ENCODE measurements at regions not wholly inside any gene's neighbourhood (a gene's known extent, or its start where the extent isn't known, plus 50 kb on each side); places are given as distances from the start of the nearest gene placed in this dataset.

DNA sequence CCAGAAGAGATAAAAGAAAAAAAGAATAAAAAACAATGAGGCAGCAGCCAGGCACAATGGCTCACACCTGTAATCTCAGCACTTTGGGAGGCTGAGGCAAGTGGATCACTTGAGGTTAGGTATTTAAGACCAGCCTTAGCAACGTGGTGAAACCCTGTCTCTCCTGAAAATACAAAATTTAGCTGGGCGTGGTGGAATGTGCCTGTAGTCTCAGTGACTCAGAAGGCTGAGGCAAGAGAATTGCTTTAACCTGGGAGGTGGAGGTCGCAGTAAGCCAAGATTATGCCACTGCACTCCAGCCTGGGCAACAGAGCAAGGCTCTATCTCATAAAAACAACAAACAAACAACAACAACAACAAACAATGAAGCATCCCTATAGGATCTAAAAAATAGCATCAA is 121.5 kb downstream of the HMHB1 start:
- no peak for TF ChIP-seq ZNF302 (tag by site-specific recombination; IDR thresholded peaks at IDR 0.05; ENCODE audit: low read depth)
- no peak for TF ChIP-seq ZFP3 (tag by site-specific recombination; IDR thresholded peaks at IDR 0.05; ENCODE audit: low read depth)
- TF ChIP-seq CTCF (tag by site-specific recombination; IDR thresholded peaks at IDR 0.05) = no peak
- no peak for TF ChIP-seq ZBTB48 (tag by site-specific recombination; IDR thresholded peaks at IDR 0.05)
- TF ChIP-seq KLF1 (tag by site-specific recombination; IDR thresholded peaks at IDR 0.05) = no peak
- no peak for TF ChIP-seq ZNF423 (tag by site-specific recombination; IDR thresholded peaks at IDR 0.05)
- TF ChIP-seq ZNF830 (tag by site-specific recombination; IDR thresholded peaks at IDR 0.05; ENCODE audit: low read depth) = no peak
- no peak for TF ChIP-seq BCL11B (tag by site-specific recombination; IDR thresholded peaks at IDR 0.05; ENCODE audit: low read depth)
- TF ChIP-seq ZNF274 (IDR thresholded peaks at IDR 0.05; ENCODE audit: low read length) = no peak
- no peak for TF ChIP-seq ZNF274 (tag by site-specific recombination; IDR thresholded peaks at IDR 0.05; ENCODE audit: borderline replicate concordance)
- TF ChIP-seq ZNF513 (tag by site-specific recombination; IDR thresholded peaks at IDR 0.05) = no peak
- TF ChIP-seq, protein P1, sequence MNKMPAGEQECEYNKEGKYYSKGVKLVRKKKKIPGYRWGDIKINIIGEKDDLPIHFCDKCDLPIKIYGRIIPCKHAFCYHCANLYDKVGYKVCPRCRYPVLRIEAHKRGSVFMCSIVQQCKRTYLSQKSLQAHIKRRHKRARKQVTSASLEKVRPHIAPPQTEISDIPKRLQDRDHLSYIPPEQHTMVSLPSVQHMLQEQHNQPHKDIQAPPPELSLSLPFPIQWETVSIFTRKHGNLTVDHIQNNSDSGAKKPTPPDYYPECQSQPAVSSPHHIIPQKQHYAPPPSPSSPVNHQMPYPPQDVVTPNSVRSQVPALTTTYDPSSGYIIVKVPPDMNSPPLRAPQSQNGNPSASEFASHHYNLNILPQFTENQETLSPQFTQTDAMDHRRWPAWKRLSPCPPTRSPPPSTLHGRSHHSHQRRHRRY (tag by site-specific recombination; IDR thresholded peaks at IDR 0.05) = no peak
- TF ChIP-seq YY1 (tag by site-specific recombination; IDR thresholded peaks at IDR 0.05) = no peak
- TF ChIP-seq ZNF623 (tag by site-specific recombination; IDR thresholded peaks at IDR 0.05) = no peak
